H1 (cell line): ENCODE measurements at regions not wholly inside any gene's neighbourhood (a gene's known extent, or its start where the extent isn't known, plus 50 kb on each side); places are given as distances from the start of the nearest gene placed in this dataset.

ENCODE experiments used
- CBX5 ChIP-seq: fragments of 300-800, 300-1000 bp; sonication (generic); IDR thresholded peaks from 2 replicates; pipeline ENCODE4 v1.7.1; 2016; ENCODE audit warnings: antibody characterized with exemption, low read length, low read depth
- CTBP2 ChIP-seq: IDR thresholded peaks from 2 replicates; pipeline ENCODE4 v1.7.0; 2011; ENCODE audit warnings: borderline replicate concordance, mild to moderate bottlenecking, moderate library complexity, mixed read lengths, low read length; ENCODE audit not compliant: insufficient read depth, insufficient read length
- JUN ChIP-seq: IDR thresholded peaks from 2 replicates; pipeline ENCODE4 v1.6.1; 2011; ENCODE audit warnings: low read depth, mild to moderate bottlenecking, improper control_type of control experiment, low read length
- KDM1A ChIP-seq: fragments of 200-600, 300-600 bp; sonication (generic); IDR thresholded peaks from 2 replicates; pipeline ENCODE4 v1.7.1; 2016; ENCODE audit warnings: mild to moderate bottlenecking, low read length, borderline replicate concordance
- KDM5A ChIP-seq: fragments of 200-600 bp; IDR thresholded peaks from 2 replicates; pipeline ENCODE4 v1.7.1; 2012; ENCODE audit warnings: mild to moderate bottlenecking, low read length, inconsistent platforms, mixed read lengths
- SP4 ChIP-seq: IDR thresholded peaks from 2 replicates; pipeline ENCODE4 v1.6.1; 2012; ENCODE audit warnings: low read length, inconsistent platforms
- SRF ChIP-seq: IDR thresholded peaks from 2 replicates; pipeline ENCODE4 v1.6.1; 2011; ENCODE audit warnings: mild to moderate bottlenecking, low read depth, low read length, moderate library complexity

GRCh38 chr4:181569553-181569952 lies 673.6 kb upstream of the TENM3 start (continued):
- TF ChIP-seq KDM1A (no peak), SP4 (no peak), CBX5 (no peak), KDM5A (no peak), CTBP2 (no peak), SRF (no peak), JUN (no peak)
